NCI-H2081 (cell line): ENCODE measurements at regions not wholly inside any gene's neighbourhood (a gene's known extent, or its start where the extent isn't known, plus 50 kb on each side); places are given as distances from the start of the nearest gene placed in this dataset.

Source experiments
- DNase-seq, 2 experiments: peaks; one replicate each; lab custom pipeline; 2025; lab: John Stamatoyannopoulos, UW

DNA sequence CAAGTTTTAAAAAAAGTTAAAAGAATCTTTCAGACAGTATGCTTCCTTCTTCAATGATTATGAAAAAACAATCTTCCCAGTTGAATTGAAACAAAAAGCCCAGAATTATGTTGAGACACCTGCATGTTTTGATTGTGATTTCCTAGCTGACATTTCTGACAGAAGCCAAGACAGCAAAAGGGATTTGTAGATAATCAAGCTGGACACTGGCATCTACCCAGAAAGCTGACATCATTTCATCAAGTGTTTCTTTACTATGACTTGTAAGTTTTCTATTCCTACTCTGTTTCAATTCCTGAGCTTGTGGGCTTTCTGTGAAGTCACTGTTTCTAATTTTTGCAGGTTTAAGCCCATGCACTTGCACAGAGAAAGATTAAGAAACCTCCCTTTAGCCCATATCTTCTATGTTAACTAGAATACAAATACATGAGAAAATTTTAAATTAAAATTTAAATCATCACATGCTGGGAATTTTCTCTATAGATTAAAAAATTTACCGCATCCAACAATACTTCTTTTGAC, 82.9 kb upstream of the CCDC85A start:
- DNase-seq, result no peak

GRCh38 chr2:56102098-56102497, 81.7 kb upstream of the CCDC85A start:
- no peak for DNase-seq

DNA sequence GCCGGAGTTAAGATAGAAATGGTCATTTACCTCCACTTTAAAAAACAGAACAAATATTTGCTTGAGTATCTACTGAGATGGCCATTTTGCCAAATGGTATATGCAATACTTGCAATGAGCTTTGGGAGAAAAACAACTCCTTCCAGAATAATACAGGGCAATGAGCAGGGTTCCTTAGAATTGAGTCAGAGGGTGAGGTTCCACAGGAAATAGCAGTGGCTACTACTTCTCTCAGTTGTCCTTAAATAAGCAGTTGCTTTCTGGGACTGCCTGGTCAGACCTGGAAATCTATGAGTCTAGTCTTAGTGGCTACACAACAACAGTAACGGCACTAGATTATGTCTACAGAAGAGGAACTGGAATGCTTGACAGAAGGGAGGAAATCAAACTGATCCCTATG, 80.9 kb upstream of the CCDC85A start:
- DNase-seq, result no peak

DNA sequence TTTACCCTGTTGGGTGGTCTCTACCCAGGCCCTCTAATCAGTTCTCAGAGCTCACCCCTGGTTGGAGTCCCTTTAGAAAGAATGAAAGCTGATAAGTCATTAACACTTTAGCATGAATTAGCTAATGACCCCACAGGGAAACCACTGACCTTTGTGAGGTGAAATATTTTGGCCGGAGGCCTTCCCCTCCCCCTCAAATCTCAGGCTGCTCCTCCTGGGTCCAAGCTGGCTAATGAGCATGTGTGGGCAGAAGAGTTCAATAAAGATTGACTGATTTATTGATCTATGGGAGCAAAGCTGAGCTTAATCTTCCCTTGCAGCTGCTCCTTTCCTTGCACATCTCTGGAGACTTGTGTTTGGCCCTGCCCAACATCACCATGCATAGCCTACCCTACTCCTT, 78.8 kb upstream of the CCDC85A start:
- DNase-seq, result no peak

GRCh38 chr2:56107502-56108220, 76.1 kb upstream of the CCDC85A start:
- DNase-seq, result no peak

- no peak for DNase-seq
Observed at GRCh38 chr2:56108806-56109205, 75.0 kb upstream of the CCDC85A start.

DNA sequence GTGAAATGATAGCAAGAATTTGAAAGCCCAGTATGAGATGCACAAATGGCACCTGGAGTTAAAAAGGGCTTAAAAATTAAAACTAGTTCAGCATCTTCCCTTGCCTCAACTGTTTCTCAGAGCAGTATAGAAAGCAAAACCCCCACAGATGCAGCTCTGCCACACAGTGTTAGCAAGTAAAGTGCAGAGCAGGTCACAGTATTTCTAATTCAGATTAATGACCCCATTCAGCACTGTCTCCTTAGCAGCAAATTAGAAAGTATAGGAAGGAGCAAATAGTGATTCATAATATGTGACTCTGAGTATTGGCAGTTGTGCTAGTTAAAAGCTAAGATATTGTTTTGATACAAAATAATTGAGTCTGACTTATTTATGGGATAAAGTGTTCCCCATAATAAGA, 73.8 kb upstream of the CCDC85A start:
- no peak for DNase-seq

DNA sequence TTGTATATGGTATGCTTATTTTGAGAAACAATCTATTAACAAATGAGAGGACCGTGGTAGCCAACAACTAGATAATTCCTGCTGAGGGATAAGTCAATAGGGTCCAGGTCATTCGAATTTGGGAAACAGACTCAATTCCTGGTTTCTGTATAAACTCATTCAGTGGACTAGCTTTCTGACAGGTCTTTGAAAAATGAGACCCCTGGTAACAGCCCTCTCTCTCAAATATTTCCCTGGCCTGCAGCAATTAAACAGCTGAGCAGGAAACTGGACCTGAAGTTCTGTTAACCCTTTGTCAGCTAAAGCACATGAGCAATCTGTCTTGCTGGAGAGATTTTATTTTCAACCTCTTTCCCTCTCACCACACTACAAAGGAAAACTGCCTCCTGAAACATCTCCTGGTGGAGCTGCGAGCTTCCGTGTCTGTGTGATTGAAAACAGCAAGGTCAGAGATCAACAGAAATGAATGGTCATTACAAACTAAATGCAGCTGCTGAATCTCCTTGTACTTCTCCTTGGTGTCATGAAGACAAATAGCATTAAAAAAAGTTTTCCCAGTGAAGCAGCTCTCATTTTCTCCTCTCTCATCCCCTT, 70.3 kb upstream of the CCDC85A start:
- DNase-seq, result no peak

DNA sequence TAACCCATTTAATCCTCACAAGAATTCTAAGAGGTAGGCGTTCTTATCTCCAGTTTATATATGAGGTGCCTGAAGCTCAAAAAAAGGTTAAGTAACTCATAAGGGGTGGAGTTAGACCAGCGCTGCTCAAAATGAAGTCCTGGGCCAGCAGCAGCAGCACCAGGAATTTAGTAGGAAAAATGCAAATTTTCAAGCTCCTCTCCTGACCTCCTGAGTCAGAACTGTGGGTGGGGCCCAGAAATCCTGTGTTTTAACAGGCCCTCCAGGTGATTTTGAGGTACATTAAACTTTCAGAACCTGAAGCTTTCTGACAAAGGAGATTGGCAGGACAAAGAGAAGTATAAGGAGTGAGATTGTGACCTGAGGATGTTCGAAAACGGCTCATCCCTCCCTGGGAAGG, 66.0 kb upstream of the CCDC85A start:
- DNase-seq, result no peak

DNA sequence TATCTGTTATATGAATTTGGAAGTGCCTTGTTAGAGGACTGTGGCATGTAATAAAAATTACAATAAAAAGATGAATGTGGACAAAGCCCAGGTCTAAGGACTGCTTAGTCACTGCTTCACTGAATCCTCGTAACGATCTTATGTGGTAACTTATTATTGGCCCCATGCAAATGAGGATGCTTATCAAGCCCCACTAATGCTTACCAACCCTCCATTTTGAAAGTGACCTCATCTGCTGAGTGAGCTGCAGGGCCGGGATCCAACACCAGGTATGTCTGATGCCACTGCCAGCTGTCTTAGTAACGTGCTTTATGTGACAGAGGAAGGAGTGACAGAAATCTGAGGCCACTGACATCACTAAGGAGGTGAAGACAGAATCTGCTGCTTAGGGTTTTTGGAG, 65.3 kb upstream of the CCDC85A start:
- peak; percentile 2 to 19 for DNase-seq

GRCh38 chr2:56121995-56122394, 61.8 kb upstream of the CCDC85A start:
- DNase-seq, result no peak

GRCh38 chr2:56123538-56123937, 60.3 kb upstream of the CCDC85A start:
- no peak for DNase-seq

DNA sequence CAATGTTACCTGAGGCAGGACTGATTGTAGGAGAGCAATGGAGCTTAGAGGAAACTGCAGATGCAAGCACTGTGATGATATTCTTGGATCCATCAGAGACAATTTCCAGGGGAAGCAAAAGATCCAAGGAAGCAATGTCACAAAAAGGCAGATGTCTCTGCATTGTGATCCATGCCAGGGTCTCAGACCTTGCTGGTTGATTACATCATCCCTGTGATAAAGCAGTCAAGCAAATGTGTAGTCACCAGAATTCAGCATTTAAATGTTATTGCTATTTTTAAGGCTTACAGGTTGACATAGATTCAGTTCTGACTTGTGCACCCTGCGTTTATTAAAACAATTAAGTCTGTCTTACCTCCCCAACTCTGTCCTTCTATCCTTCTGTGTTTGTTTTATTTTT, 56.8 kb upstream of the CCDC85A start:
- peak in 1 of 2 experiments; percentile 61 for DNase-seq

DNA sequence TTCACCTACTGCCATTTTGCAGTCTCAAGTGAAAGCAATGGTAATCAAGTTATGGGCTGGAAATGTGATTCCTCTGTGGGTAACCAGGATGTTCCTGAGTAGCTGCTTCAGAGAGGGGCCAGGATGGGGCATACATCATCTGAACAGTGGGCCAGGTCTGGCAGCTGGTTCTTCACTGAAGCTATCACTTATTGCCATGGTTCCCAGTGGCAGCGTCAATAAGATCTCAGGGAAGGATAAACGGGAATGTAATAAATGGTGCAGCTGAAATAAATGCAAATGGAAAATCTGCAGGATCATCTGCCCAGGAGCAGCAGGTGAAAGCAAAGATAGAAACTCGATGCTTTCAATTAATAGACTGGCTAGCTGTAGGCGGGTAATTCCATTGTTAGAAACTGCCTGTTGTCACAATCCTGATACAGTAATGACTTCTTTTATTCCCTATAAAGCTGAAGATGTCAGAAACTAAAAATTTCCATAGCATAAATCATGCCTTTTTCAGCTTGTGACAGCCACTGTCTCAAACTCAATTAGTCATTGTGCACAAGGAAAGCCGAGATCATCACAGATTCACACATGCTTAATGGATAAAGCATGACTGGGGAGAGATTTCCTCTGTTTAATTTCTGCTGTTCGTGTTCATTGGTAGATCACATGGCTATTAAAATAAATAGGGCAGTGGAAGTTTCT, 56.2 kb upstream of the CCDC85A start:
- DNase-seq, result peak; percentile 87 to 95

DNA sequence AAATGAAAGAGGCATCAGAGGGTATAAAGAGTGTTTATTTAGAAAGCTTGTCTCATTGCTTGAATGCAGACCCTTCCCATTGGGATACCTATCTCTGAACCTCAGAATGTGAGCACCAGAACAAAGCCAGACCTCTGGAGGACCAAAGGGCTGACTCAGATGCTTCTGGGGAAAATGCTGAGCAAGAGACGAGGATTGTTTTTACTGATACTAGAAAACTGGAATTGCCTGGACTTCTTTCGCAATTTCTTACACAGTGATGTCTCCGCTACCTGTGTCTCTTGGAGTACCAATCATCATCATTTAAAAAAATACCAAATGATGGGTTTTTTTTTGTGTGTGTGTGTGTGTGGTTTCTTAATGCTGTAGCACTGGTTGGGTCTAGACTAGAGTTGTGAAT, 55.6 kb upstream of the CCDC85A start:
- DNase-seq, result peak in 1 of 2 experiments; percentile 70

- DNase-seq, result peak; percentile 46 to 75
Observed at GRCh38 chr2:56130463-56131070, 53.2 kb upstream of the CCDC85A start.

GRCh38 chr2:56132138-56132537, 51.7 kb upstream of the CCDC85A start:
- peak; percentile 72 to 74 for DNase-seq

GRCh38 chr2:56133441-56133840, 50.3 kb upstream of the CCDC85A start:
- DNase-seq, result no peak

DNA sequence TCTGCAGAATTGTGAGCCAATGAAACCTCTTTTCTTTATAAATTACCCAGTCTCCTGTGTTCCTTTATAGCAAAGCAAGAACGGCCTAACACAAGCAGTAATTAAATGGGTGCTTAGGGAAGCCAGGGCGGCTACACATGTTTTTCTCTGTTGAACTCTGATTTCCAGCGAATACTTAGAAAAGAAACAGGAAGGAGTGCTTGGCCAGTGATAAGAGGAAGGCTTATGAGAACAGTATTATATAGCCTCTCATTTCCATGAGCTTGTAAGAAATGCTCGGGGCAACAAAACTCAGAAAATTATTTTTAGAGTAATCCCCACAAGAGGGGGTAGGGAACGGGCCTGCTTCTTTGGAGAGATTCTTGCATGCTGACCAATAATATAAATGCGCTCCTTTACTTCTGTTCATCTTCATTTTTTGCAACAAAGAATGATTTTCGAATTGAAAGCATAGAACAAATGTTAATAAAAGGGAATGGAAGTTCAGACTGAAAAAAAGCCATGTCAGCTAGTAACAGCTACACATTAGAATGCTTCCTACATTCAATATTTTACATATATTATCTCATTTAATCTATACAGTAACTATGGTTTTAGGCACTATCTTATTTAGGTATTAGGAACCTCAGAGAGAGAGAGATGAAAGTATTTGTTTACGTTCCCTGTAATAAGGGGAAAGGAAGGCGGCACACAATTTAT, 49.7 kb upstream of the CCDC85A start:
- no peak for DNase-seq
